Heart left ventricle (tissue), 13 donors: ENCODE measurements at regions not wholly inside any gene's neighbourhood (a gene's known extent, or its start where the extent isn't known, plus 50 kb on each side); places are given as distances from the start of the nearest gene placed in this dataset.
A peak's percentile ranks its signal among the peaks of the same experiment; 100 is the strongest.

Experiments used
- POLR2A ChIP-seq, 2 donors: fragments of 450-650 bp; IDR thresholded peaks; one replicate each; pipeline ENCODE4 v1.6.1; 2017; ENCODE audit warnings: antibody characterized with exemption in 2 of 2, mild to moderate bottlenecking in 2 of 2, moderate library complexity in 2 of 2
- TF ChIP-seq, protein P1 (sequence below), 12 donors: fragments of 200-600 bp; sonication (generic) in 4 of 12; IDR thresholded peaks; one replicate each; pipeline versions ENCODE4 v1.5.0 to v1.8.0; 2018 to 2022; ENCODE audit warnings: antibody characterized with exemption in 12 of 12, mild to moderate bottlenecking in 5 of 12
- donor health status: ischemic (EF 13 %, LVEDD 7.1; RV severe dilation, severe dysfunction).
- donor health status: DM: no; HTN: yes; CAD: no.
- donor health status: DM: no; HTN: no; CAD: no.
- donor health status: ischemic (EF 25% LVEDD 6.9; RV normal size, moderate dysfunction).
- donor health status: ischemic (EF 25% LVEDD 5.7; RV mildly dilated, moderate dysfunction).
- donor health status: ischemic (EF 35%, LVEDD 5.7; RV mildly dilated, moderate dysfunction).
- donor health status: nonischemic (EF 11% LVEDD 7.7; RV severe dilation, severe dysfunction).
- donor health status: DM: yes; HTN: yes; CAD: no.
- donor health status: PGD.
- donor health status: ischemic (EF 29% LVEDD 5.4; RV normal size, mild dysfunction).
- donor health status: nonischemic (EF 23%, LVEDD 6.1; RV moderate dilation, normal function).

DNA sequence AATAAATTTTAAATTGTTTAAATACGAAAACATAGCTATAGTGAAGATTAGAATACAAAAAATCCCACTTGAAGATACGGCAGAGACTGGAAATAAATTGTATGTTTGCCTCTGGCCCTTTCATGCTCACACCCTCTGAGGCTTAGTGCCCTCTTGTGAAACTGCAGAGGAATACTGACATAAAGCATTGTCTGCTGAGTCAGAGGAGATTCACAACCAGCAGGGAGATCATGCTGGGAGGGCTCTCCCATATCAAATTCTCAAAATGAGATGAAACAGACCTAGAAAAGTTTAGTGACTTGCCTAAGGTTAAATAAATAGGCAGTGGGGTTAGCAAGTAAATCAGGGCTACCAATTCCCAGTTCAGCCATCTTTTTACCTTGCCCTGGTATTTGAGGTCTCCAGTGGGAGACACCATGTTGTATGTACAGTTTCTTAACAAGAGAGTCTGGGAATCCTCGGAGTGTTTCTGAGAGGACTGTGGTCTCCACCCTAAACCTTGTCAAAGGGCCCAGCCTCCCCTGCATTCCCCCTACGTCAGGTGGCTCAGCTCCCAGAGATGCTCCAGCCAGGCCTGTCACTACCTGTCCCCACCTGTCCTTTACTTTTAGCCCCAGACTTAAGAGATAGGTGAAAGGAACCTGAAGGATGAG is 581.4 kb upstream of the DIPK2B start:
- no peak for TF ChIP-seq POLR2A (IDR thresholded peaks at IDR 0.05)
- TF ChIP-seq, protein P1, sequence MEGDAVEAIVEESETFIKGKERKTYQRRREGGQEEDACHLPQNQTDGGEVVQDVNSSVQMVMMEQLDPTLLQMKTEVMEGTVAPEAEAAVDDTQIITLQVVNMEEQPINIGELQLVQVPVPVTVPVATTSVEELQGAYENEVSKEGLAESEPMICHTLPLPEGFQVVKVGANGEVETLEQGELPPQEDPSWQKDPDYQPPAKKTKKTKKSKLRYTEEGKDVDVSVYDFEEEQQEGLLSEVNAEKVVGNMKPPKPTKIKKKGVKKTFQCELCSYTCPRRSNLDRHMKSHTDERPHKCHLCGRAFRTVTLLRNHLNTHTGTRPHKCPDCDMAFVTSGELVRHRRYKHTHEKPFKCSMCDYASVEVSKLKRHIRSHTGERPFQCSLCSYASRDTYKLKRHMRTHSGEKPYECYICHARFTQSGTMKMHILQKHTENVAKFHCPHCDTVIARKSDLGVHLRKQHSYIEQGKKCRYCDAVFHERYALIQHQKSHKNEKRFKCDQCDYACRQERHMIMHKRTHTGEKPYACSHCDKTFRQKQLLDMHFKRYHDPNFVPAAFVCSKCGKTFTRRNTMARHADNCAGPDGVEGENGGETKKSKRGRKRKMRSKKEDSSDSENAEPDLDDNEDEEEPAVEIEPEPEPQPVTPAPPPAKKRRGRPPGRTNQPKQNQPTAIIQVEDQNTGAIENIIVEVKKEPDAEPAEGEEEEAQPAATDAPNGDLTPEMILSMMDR (IDR thresholded peaks at IDR 0.05), result peak in 7 of 12 donors; percentile 20 to 43 (median 27)
